LNCaP clone FGC (cell line): ENCODE measurements at regions not wholly inside any gene's neighbourhood (a gene's known extent, or its start where the extent isn't known, plus 50 kb on each side); places are given as distances from the start of the nearest gene placed in this dataset.

ENCODE experiments used
- DNase-seq: peaks from one replicate; pipeline ENCODE4 v3.0.0-alpha.2; 2011; ENCODE audit warnings: low read depth
- H3K4me3 ChIP-seq: 2 replicates; pipeline ENCODE4 v1.5.1; 2011; ENCODE audit warnings: mild to moderate bottlenecking, low read depth, low read length, control low read depth
- CTCF ChIP-seq: IDR thresholded peaks from 2 replicates; pipeline ENCODE4 v1.5.1; 2012; ENCODE audit warnings: mild to moderate bottlenecking; ENCODE audit not compliant: control insufficient read depth, insufficient read depth; ENCODE audit errors: extremely low read depth

GRCh38 chr14:26846388-26846787, 248.6 kb upstream of the NOVA1 start:
- DNase-seq, result no peak
- no peak overlapping the region for H3K4me3 ChIP-seq
- no peak for TF ChIP-seq CTCF

GRCh38 chr14:26849514-26849913, 251.7 kb upstream of the NOVA1 start:
- DNase-seq, result no peak
- H3K4me3 ChIP-seq, result no peak overlapping the region
- TF ChIP-seq CTCF, result no peak

GRCh38 chr14:26851793-26852192, 254.0 kb upstream of the NOVA1 start:
- no peak for DNase-seq
- H3K4me3 ChIP-seq, result no peak overlapping the region
- TF ChIP-seq CTCF, result no peak

GRCh38 chr14:26855077-26855753, 257.4 kb upstream of the NOVA1 start:
- no peak for TF ChIP-seq CTCF

GRCh38 chr14:26856876-26857518, 259.2 kb upstream of the NOVA1 start:
- TF ChIP-seq CTCF, result no peak
- H3K4me3 ChIP-seq, result no peak overlapping the region
- no peak for DNase-seq

More at GRCh38 chr14:26855077-26855753, 257.4 kb upstream of the NOVA1 start:
- DNase-seq, result no peak
- H3K4me3 ChIP-seq, result no peak overlapping the region

GRCh38 chr14:26859483-26859882, 261.6 kb upstream of the NOVA1 start:
- DNase-seq, result no peak
- no peak for TF ChIP-seq CTCF
- no peak overlapping the region for H3K4me3 ChIP-seq
